Stimulated activated CD4-positive, alpha-beta T cell treated with anti-CD3 and anti-CD28 coated beads, TNF-alpha, amount 100 ng/mL, for 1 hour (primary cell): ENCODE measurements at regions not wholly inside any gene's neighbourhood (a gene's known extent, or its start where the extent isn't known, plus 50 kb on each side); places are given as distances from the start of the nearest gene placed in this dataset.

Source experiments
- DNase-seq, 3 donors: peaks; one replicate each; pipeline ENCODE4 v3.0.0-alpha.2; 2020; ENCODE audit warnings: low read depth in 3 of 3, low spot score in 1 of 3

DNA sequence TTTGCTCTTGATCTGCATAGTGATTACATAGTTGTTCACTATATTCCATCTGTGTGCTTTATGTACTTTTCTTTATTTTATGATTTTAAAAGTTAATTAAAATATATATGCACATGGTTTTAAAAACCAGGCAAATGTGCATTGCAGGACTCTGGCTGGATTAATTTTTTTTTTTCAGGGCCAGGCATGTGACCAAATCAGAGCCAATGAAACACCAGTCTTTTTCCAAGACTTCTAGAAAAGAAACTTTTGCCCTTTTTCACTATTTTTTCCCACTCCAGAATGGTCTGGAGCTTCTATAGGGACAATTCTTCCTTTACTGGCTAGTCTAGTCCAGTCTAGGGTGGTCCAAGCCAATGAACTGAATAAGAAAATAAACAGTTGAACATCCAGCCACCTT is 198.1 kb upstream of the FBXO11 start:
- no peak for DNase-seq

DNA sequence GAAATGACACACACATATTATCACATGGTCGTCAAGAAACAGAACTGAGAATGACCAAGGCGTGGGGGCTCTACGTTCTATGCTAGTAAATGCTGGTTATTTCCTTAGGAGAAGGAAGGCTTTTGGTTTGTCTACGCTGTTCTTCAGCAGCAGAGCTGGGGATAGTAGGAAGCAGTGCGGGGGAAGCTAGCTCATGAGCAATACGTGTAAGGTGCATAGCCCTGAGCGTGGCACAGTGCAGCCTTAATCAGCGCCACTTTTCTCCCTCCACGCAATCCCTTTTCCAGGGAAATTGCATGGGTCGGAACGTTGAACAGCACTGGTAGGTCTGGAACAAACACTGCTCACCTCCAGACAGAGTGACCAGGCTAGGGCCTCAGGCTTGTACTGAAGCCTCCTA is 199.6 kb upstream of the FBXO11 start:
- no peak for DNase-seq

DNA sequence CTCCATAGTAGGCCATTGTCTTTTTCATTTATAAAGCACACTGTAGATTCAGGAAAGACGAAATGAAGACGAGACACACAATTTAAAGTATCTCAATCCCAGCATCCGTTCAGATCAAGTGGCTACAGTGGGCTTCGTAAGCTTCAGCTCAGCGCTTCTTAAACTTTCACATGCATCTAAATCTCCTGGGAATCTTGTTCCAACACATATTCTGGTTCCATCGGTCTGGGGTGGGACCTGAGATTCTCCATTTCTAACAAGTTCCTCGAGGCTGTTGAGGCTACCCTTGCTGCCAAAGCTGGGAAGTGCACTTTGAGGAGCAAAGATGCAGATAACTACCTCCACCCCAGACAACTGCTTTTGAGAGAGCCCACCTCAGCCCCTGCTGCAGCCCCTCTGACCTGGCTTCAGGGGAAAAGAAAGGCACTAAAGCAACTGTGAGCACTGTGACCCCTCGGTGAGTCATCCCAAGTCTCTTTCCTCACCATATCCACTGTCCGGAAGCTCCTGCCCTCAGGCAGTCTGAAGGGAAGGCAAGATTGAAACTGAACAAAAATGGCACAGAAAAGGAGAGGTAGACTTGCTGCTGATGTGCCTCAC is 201.1 kb upstream of the FBXO11 start:
- DNase-seq, result no peak

DNA sequence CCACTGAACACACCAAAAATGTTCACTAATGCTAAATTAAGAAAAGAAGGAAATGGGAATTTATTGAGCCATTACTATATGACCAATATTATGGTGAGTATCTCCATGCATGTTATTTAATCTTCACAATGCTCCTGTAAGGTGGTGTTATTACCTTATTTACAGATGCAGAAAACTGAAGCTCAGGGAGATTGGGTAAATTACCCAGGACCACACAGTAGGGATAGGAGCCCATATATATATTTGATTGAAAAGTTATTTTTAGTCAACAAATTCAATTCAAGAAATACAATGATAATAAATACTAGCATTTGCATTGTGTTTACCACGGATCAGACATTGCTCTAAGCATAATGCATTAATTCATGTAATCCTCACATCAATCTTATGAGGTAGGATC is 202.2 kb upstream of the FBXO11 start:
- DNase-seq, result no peak

DNA sequence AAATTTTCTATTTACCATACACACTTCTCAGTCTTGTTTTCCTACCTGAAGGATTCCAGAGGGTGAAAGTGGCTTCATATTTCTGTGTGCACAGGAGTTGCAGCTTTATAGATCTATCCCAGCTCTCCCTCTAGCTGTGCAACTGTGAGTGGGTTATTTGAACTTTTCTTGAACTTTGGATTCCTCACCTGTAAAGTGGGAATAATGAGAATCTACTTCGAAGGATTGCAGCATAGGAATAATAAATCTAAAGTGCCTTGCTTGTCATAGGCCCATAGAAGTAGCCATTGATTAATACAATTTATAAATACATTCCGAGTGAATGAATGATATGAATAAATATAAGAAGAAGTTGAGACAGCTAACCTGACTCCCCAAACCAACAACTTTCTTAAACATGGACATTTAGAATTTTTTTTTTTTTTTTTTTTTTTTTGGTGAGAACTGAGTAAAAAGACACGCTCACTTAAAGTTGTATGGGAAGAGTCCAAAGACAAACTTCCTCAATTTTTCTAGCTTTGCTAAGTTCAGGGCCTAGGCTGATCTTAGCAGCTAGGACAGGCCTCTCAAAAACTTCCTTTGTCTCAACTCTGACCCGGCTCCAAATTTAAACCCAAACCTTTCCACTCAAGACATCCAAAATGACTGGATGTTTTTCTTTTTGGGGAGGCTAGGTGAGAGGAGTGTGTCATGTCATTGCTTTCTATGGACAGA is 203.3 kb upstream of the FBXO11 start:
- DNase-seq, result no peak

DNA sequence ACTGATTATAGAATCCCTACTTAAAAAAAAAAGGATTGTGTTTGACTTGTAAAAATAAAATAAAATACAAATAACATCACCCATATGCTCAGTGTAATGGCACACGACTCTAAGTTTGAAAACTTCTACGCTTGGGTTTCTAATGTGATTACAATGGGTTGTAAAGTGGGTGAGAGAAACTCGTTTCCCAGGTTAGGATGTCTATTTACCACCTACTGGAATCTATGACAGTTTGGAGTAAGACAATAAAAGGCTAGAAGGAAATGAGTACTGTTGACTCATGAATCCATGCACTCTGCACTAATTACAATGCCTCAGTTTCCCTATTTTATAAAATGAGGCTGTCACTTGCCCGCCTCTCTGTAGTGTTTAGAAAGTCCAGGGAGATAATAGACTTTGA is 204.0 kb upstream of the FOXN2 start:
- DNase-seq, result no peak

DNA sequence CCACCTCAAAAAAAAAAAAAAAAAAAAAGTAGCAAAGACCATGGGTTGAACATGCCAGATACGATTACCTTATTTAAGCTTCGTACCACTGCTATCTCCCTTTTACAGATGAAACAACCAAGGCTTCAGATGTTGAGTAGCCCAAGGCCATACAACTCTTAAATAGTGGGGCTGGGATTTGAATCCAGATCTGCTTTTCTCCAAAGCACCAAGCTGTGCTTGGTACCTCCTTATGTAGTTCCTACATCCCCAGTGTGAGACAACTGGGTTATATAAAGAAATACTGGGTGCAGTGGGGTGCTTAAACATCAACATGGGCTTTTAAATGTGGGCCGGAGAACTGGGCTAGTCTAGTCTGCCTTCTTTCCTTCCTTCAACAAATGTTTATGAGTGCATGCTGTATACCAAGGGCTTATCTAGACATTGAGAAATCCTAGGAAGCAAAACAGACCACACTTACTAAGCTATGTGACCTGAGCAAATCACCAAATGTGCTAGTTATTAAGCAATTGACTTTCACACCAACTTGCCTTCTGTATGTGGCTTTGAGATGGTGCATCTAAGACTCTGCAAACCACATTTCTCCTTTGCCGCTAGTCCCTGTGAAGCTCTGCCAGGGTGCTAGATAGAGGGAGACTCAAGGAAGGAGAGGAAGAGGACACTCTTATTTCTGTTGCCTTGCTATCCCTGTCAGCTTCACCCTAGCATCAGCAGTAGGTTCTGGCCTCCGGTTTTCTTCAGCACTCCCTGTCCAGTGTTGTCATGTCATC is 201.4 kb upstream of the FOXN2 start:
- no peak for DNase-seq

DNA sequence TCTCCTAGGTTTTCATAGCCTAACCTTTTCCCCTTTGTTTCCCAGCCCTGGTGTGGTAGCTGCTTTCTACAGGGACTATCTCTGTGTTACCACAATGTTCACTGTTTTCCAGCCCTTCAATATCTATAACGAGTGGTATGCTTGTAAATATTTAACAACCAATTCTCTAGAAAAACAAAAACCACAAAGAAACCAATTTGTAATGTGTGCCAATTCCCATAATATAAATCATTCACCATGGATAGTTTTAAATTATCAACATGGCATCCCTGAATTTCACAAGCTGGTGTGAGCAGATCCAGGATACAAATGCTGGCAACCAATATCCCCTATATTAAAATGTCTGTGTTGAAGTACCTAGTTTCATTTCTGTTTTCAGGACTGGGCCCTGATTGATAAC is 200.7 kb upstream of the FOXN2 start:
- no peak for DNase-seq

DNA sequence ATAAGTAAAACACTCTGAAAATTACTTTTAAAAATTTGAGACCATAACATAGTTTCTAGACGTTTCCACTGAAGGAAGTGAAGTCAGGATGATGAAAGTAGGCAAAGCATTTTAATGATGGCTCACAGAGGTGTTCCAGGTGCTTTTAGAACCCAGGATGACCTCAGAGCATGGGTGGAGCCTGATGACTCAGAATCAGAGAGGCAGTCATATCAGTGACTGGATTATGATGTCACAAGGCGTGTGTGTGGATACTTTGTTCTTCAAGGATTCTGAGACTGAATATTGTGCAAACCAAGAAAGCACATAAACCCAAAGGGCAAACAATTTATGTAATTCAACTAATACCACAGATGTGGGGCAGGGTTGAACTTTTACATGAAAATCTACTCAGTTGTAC is 200.2 kb upstream of the FOXN2 start:
- peak in 1 of 3 donors; percentile 18 for DNase-seq

DNA sequence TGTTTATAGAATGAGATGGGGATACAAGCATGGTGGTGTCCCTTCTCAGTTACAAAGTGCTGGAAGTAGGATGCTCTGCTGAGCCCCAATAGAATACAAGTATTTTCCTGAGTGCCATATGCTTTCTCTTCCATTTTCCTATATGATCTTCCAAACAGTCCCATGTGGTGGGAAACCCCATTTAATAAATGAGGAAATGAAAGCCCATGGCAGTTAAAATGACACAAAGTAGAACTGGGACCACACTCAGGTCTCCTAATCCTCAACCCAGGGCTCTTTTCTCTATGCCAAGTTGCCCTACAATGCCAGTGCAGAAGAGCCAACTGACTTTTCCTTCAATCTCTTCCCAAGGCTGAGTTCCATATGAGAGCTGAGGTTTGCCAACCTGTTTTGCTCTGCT is 198.0 kb upstream of the FOXN2 start:
- DNase-seq, result no peak

DNA sequence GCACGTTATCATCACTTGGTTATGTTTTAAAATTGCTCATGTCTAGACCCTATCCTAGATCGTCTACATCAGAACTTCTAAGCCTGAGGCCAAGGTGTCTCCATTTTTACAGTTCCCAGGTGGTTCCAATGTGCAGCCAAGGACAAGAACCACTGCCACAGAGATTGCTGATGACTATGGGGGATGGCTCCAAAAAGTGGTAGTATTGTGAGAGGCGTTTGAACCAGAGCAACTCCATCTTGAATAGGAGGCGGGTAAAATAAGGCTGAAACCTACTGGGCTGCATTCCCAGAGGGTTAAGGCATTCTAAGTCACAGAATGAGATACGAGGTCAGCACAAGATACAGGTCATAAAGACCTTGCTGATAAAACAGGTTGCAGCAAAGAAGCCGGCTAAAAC is 195.6 kb upstream of the FOXN2 start:
- no peak for DNase-seq

DNA sequence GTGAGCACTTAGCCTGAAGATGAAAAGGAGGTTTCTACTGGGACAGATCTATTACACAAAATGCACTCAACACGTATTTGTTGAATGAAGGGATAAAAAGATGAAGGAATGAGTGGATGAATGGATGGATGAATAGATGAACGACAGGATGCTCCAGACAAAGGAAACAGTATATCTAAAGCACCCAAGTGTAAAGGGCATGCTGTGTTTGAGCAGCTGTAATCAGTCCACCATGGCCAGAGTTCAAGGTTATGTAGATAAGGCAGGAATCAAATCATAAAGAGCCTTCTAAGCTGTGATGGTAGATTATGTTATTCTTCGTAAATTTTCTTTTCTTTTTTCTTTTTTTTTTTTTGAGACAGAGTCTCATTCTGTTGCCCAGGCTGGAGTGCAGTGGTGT is 194.4 kb upstream of the FOXN2 start:
- no peak for DNase-seq

DNA sequence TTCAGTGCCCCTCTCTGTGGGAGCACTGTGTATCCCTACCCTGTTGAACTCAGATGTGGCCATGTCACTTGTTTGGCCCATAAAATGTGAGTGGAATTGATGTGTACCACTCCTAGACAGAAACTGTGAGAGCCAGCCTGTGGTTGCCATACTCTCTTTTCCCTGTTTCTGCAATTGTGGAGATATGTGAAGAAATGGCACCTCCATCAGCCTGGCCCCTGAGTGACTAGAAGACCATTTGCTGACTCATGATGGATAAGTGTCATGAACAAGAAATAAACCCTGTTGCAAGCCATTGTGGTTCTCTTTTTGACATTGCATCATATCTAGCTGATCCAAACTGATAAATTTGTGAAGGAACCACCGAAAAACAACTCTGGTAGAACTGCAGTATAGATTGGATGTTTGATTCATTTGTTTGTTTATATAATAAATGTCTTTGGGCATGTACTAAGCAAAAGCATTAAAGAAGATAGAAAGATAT is 193.7 kb upstream of the FOXN2 start:
- no peak for DNase-seq

DNA sequence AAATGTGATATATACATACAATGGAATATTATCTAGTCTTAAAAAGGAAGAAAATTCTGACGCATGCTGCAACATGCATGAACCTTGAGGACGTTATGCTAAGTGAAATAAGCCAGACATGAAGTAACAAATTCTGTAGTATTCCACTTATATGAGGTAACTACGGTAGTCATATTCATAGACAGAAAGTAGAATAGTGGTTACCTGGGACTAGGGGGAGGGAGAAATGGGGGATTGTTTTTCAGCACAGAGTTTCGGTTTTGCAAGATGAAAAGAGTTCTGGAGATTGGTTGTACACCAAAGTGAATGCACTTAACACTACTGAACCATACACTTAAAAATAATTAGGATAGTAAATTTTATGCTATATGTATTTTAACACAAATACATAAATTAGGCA is 192.3 kb upstream of the FOXN2 start:
- DNase-seq, result no peak

DNA sequence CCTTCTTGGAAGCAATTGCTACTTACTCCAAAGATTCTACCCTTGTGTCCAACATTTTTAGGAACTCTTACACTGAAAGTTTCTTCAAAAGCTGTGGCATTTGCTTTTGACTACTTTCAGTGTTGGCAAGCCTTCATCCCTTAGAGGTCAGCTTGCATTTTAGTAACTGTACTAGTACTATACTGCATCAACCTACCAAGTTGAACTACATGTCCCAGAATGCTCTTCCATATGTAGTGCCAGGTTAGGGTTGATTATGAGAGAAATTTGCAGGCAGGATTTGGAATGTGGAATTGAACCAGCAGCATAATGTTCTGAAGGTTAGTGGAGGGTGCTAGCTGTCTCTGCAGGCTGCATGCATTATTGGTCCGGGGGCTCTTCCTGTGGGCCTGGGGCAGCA is 189.9 kb upstream of the FOXN2 start:
- no peak for DNase-seq

DNA sequence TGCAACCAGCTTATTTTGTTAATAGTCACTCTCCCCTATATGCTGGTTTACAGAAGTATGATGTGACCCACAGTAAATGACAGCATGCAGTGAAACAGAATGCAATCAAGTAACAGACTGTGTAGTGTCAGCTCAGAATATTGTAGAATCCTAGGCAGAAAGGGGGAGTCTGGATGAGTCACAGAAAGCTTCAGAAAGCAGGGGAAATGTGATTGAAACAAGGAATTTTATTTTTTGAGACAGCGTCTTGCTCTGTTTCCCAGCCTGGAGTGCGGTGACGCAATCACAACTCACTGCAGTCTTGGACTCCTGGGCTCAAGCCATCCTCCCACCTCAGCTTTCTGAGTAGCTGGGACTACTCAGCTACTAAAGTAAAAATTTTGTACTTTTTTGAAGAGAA is 188.3 kb upstream of the FOXN2 start:
- no peak for DNase-seq

DNA sequence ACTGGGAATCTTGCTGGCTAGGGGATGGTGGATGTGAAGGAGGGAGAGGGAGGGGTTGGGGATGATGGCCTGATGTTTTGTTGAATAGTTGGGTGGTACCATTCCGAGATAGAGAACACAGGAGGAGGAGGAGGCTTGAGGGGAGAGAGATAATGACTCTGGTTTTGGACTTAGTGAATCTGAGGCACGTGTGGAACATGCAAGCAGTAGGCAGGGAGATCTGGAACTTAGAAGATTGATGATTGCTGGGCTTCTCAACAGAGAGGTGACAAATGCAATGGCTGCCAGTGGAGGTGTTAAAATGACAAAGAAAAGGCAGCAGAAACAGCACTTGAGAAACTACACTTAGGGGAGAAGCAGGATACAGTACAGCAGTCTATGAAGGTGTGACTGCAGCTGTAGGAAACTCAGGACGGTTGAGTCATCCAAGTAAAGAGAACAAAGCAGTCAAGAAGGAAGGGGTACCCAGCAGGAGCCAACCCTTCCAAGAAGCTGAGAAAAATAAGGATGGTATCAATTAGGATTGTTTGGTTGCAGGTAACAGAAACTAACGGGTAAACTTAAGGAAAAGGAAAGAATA is 186.8 kb upstream of the FOXN2 start:
- no peak for DNase-seq

DNA sequence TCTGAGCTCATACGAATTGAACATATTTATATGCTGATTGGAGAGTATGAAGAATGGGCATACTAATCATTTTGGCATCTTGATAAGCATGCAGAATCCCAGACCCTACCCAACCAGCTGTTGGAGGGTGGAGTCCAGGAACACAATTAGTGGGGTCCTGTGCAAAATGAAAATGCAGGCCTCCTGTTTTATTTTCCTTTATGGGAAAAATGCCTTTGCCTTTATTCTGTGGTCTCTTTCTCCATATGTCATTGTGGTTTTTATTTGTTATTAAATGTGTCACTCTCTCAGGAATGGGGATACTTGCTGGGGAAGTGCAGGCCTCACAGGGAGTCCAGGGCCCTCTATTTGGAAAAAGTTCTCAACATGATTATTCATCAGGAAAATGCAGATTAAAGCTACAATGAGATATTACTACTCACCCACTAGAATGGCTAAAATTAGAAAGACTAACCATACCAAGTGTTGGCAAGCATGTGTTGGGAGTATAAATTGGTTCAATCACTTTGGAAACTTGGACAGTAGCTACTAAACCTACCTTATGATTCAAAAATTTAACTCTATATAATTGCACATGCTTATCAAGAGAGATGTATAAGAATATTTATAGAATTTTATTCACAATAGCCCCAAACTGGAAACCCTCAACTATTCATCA is 185.1 kb upstream of the FOXN2 start:
- DNase-seq, result no peak

DNA sequence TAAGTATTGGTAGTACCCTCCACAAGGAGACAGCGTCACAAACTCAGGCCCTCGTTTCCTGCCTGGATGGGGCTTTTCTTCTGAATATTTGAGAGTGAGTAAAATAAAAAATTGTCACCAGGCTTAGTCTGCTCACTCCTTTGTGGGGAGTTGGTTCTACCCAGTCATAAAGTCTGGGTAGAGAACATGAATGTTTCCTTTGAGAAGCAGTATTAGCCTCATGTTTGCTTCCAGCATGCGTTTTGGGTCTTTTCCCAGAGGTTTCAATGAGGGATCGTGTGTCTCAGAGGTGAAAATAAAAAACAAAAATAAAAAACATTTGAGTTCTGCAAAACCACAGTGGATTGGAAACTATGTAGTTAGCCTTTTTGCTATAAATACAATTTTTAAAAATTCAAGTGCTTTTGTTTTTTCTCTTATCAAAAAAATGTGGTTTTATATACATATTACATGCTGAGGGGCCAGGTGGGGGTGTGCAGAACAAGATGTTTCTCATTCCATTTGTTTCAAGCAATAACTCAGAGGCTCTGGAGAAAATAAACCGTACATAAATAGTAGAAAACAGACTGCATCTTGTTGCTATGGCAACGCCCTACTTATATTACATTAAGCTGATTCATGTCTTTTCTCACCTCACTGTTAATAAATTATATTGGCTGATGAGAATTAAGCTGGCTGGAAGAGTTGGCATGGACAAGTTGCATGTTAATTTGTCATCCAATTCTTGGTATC is 182.8 kb upstream of the FOXN2 start:
- no peak for DNase-seq

DNA sequence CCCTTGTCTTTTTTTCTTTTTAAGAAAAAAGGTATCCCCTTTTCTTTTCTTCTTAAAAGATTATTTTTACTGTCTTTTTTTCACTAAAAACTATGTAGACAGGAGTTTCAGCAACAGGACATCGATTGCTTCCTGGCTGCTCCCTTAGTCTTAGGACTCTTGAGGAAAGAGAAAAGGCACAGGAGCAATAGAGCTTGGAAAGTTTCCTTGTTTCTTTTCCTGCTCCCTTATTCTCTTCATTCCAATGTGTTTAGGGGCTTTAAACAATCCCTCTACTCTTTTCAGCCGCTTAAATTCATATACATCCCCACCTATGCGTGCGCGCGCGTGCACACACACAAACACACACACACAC is 182.2 kb upstream of the FOXN2 start:
- DNase-seq, result no peak

DNA sequence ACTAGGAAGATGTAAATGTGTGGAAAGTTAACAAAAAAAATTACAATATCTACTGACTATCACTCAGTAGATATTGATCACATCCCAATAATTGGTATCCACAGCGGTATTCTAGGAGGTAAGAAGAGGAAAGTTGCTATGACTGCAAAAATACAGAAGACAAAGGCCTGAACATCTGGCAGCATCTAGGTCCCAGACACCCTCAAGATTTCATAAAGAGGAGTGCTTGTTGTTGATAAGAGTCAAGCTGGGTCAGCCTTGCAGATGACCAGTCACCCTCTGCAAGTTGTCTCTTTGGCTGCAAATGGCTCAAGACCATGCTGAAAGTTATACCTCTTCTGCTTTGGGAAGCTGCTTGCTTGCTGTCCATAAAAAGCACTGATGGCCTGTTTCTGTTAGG is 179.8 kb upstream of the FOXN2 start:
- DNase-seq, result no peak
